ENCODE measurements at regions not wholly inside any gene's neighbourhood (a gene's known extent, or its start where the extent isn't known, plus 50 kb on each side); places are given as distances from the start of the nearest gene placed in this dataset.

GRCh38 chr11:122224867-122225266 lies 108.9 kb upstream of the BLID start:
- FAIRE-seq = no peak

GRCh38 chr11:122220321-122220720 lies 104.3 kb upstream of the BLID start:
- FAIRE-seq = no peak

GRCh38 chr11:122219791-122220190 lies 103.8 kb upstream of the BLID start:
- FAIRE-seq = no peak

GRCh38 chr11:122215244-122215992 lies 99.4 kb upstream of the BLID start:
- peak; percentile 55 for FAIRE-seq

GRCh38 chr11:122214567-122214966 lies 98.6 kb upstream of the BLID start:
- FAIRE-seq = no peak

- FAIRE-seq = no peak
These were observed 98.1 kb upstream of the BLID start for GRCh38 chr11:122214080-122214479.

GRCh38 chr11:122213171-122213570 lies 97.2 kb upstream of the BLID start:
- FAIRE-seq = no peak

GRCh38 chr11:122210367-122210997 lies 94.5 kb upstream of the BLID start:
- peak; percentile 41 for FAIRE-seq

- FAIRE-seq = peak; percentile 91
These were observed 93.8 kb upstream of the BLID start for GRCh38 chr11:122209619-122210366.

- peak; percentile 37 for FAIRE-seq
These were observed 92.1 kb upstream of the BLID start for GRCh38 chr11:122207921-122208764.

GRCh38 chr11:122207505-122207904 lies 91.5 kb upstream of the BLID start:
- FAIRE-seq = peak; percentile 54

GRCh38 chr11:122205036-122205435 lies 89.0 kb upstream of the BLID start:
- FAIRE-seq = no peak

GRCh38 chr11:122204206-122204605 lies 88.2 kb upstream of the BLID start:
- no peak for FAIRE-seq

GRCh38 chr11:122202951-122203456 lies 87.0 kb upstream of the BLID start:
- FAIRE-seq = peak; percentile 82

- FAIRE-seq = no peak
These were observed 86.3 kb upstream of the BLID start for GRCh38 chr11:122202161-122202950.

- no peak for FAIRE-seq
These were observed 85.1 kb upstream of the BLID start for GRCh38 chr11:122201106-122201505.

GRCh38 chr11:122199661-122200060 lies 83.6 kb upstream of the BLID start:
- FAIRE-seq = no peak

- no peak for FAIRE-seq
These were observed 82.4 kb upstream of the BLID start for GRCh38 chr11:122198291-122198983.

- FAIRE-seq = no peak
These were observed 81.3 kb upstream of the BLID start for GRCh38 chr11:122197066-122197987.

GRCh38 chr11:122195790-122196189 lies 79.8 kb upstream of the BLID start:
- no peak for FAIRE-seq
